ENCODE measurements at regions not wholly inside any gene's neighbourhood (a gene's known extent, or its start where the extent isn't known, plus 50 kb on each side); places are given as distances from the start of the nearest gene placed in this dataset.

DNA sequence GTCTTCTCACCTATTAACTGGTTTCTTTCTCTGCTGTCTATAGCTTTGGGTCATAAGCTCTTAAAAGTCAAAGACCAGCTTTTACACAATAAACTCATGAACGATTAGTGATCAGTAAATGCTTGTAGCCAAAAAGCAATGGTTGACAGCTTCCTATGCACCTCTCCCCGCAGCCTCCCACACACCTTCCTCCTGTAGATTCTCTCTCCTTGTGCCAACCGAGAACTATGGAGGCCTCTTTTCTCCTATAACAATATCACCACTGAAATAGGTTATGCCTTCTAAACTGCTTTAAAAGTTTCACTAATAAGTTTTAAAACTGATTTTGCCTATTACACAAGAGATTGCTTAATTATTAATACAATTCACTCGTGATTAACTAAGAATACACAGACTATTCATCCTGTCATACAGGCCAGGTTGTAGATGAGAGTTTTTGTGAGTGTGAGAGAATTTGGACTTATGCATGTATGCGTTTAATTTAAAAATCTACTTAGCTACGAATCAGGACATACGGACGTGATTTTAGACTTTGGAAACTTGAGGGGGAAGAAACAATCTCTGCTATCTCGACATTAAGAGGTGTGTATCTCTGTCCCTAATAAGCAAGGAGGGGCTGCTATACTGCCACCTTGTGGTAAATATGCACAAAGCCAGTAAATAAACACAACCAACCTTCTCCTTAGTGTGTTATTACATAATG is 229.1 kb upstream of the RBBP8 start:
- TF ChIP-seq CTCF (IDR thresholded peaks at IDR 0.05): peak; percentile 59 to 93 (median 89)
- no peak for TF ChIP-seq POLR2A (IDR thresholded peaks at IDR 0.05)

Measured in body of pancreas (tissue), 4 donors.